ENCODE measurements at regions not wholly inside any gene's neighbourhood (a gene's known extent, or its start where the extent isn't known, plus 50 kb on each side); places are given as distances from the start of the nearest gene placed in this dataset.

DNA sequence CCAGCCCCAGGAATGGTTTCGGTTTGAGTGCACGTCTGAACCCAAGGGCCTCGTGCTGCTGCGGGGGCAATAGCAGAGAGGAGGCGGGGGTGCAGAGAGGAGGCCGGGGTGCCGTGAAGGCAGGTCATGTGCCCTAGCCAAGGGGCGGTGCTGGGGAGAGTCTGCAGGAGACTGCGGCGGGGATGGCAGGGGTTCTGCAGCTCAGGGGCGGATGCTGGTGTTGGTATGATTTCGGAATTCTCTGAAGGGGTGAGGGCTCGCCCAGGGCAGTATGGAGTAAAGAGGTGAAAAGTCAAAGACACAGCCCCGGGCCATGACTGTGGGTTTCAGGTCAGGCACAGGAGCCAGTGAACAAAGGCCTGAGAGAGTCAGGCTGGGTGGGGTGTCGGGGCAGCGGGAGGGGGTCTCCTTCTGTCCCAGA is 186.5 kb upstream of the HDAC4 start:
- no peaks in the 10 kb centered on the region for H3K27me3 ChIP-seq
- no peak overlapping the region for H3K27ac ChIP-seq
- no peaks in the 10 kb centered on the region for H3K4me1 ChIP-seq
- no peak for DNase-seq
- no peaks in the 10 kb centered on the region for H3K9me3 ChIP-seq
- no peak overlapping the region for H3K4me3 ChIP-seq
- intact Hi-C loops (cut with DNase I; ENCODE audit: low total_unique reads), result no loop called here
- WGBS, 2 donors, result 88 to 90% methylated on average over 16 of the region's 16 CpGs
- H3K36me3 ChIP-seq (ENCODE audit: low read depth, missing control alignments), result no peaks in the 10 kb centered on the region
- TF ChIP-seq POLR2A (IDR thresholded peaks at IDR 0.05), result no peak
- TF ChIP-seq, protein P1, sequence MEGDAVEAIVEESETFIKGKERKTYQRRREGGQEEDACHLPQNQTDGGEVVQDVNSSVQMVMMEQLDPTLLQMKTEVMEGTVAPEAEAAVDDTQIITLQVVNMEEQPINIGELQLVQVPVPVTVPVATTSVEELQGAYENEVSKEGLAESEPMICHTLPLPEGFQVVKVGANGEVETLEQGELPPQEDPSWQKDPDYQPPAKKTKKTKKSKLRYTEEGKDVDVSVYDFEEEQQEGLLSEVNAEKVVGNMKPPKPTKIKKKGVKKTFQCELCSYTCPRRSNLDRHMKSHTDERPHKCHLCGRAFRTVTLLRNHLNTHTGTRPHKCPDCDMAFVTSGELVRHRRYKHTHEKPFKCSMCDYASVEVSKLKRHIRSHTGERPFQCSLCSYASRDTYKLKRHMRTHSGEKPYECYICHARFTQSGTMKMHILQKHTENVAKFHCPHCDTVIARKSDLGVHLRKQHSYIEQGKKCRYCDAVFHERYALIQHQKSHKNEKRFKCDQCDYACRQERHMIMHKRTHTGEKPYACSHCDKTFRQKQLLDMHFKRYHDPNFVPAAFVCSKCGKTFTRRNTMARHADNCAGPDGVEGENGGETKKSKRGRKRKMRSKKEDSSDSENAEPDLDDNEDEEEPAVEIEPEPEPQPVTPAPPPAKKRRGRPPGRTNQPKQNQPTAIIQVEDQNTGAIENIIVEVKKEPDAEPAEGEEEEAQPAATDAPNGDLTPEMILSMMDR (IDR thresholded peaks at IDR 0.05), result no peak

DNA sequence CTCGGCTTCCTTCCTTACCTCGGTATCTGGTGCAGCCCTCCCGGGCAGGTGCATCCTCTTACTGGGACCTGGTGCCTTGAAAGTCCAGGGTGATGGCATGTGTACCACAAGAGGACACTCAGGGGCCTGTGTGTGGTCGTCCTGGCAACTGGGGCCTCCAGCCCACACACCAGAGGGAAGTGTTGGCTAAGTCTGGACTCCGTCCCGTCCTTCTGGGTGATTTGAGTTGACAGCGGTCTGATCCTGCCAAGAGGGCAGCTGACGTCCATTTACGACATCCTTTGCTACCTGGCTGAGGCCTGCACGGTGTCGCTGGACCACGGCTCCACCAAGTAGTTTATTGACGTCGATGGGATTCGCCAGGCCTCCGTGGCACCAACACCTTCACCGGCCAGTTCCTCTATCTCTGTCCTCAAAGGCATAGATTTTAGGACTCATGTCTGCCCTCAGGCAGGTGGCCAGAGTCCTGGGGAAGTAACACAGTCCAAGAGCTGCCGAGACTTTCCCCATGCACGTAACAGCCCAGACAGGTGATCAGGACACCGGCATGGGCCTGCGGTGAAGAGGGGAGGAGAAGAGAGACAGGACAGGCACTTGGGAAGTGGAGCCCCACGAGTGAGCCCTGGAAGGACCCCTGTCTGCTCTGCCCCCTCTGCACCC is 186.0 kb upstream of the HDAC4 start:
- no peak for DNase-seq
- WGBS, 2 donors, result 90 to 92% methylated on average over 13 to 22 of the region's 22 CpGs

DNA sequence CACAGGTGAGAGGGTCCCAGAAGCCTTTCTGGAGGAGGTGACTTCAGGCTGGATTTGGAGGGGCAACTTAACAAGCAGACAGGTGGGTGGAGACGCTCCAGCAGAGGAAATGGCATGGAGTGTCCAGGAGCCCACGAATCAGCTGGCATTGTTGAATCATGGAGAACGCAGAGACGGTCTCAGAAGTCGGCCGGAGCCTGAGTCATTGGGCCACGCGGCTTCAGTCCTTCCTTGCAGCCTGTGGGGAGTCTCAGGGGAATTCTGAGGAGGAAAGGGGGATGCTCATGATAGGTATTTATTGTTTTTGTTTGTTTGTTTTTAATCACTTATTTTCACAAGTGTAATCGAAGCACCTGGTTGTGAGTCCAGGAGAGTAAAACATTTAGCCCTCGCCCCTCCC is 184.6 kb upstream of the HDAC4 start:
- no peaks in the 10 kb centered on the region for H3K9me3 ChIP-seq
- H3K27ac ChIP-seq, result no peak overlapping the region
- no peaks in the 10 kb centered on the region for H3K36me3 ChIP-seq (ENCODE audit: low read depth, missing control alignments)
- H3K4me3 ChIP-seq, result no peak overlapping the region
- H3K27me3 ChIP-seq, result no peaks in the 10 kb centered on the region
- 79 to 87% methylated on average over 10 of the region's 10 CpGs for WGBS, 2 donors
- intact Hi-C loops (cut with DNase I; ENCODE audit: low total_unique reads), result no loop called here
- DNase-seq, result no peak
- TF ChIP-seq, protein P1 (IDR thresholded peaks at IDR 0.05), result no peak
- no peak for TF ChIP-seq POLR2A (IDR thresholded peaks at IDR 0.05)
- no peaks in the 10 kb centered on the region for H3K4me1 ChIP-seq

More for the DNA sequence above, 186.0 kb upstream of the HDAC4 start:
- intact Hi-C loops (cut with DNase I; ENCODE audit: low total_unique reads), result no loop called here
- Histone ChIP-seq H3K4me3 (no peak overlapping the region), H3K36me3 (ENCODE audit: low read depth, missing control alignments) (no peaks in the 10 kb centered on the region), H3K9me3 (no peaks in the 10 kb centered on the region), H3K27ac (no peak overlapping the region), H3K4me1 (no peaks in the 10 kb centered on the region), H3K27me3 (no peaks in the 10 kb centered on the region)
- TF ChIP-seq, protein P1 (IDR thresholded peaks at IDR 0.05), result no peak
- no peak for TF ChIP-seq POLR2A (IDR thresholded peaks at IDR 0.05)

DNA sequence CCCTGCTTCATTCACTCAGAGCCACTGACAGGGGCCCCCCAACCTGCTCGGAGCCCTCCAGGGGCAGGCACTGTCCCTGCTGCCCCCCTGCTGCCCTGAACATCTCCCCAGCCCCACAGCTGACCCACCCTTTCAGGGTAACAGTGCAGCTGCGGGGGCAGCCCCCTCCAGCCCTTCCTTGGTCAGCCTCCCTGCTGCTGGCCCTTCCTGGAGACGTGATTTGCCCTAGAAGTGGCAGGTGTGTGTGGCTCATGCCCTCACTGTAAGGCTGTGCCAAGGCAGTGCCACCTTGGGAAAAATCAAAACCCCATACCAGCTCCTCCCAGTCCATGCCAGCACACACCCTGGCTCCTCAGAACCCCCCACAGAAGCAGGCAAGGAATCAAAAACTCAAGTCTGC is 184.2 kb upstream of the HDAC4 start:
- no peak for TF ChIP-seq POLR2A (IDR thresholded peaks at IDR 0.05)
- TF ChIP-seq, protein P1 (IDR thresholded peaks at IDR 0.05), result no peak
- Histone ChIP-seq H3K27ac (no peak overlapping the region), H3K9me3 (no peaks in the 10 kb centered on the region), H3K4me1 (no peaks in the 10 kb centered on the region), H3K36me3 (ENCODE audit: low read depth, missing control alignments) (no peaks in the 10 kb centered on the region), H3K4me3 (no peak overlapping the region), H3K27me3 (no peaks in the 10 kb centered on the region)
- WGBS, 2 donors, result 100% methylated on average over 3 of the region's 3 CpGs; no CpG with 5 or more reads in 1 of the 2 donors
- DNase-seq, result no peak
- intact Hi-C loops (cut with DNase I; ENCODE audit: low total_unique reads), result no loop called here

All from testis (tissue), 2 donors.